ENCODE measurements at regions not wholly inside any gene's neighbourhood (a gene's known extent, or its start where the extent isn't known, plus 50 kb on each side); places are given as distances from the start of the nearest gene placed in this dataset.

GRCh38 chr13:73394066-73394465 lies 335.3 kb downstream of the KLF5 start:
- no peak for TF ChIP-seq CTCF (IDR thresholded peaks at IDR 0.05; ENCODE audit: poor library complexity)
- TF ChIP-seq EZH2 (IDR thresholded peaks at IDR 0.05; ENCODE audit: borderline replicate concordance), result no peak
- TF ChIP-seq EZH2phosphoT487 (IDR thresholded peaks at IDR 0.05; ENCODE audit: low read depth, severe bottlenecking, unreplicated experiment), result no peak

Measured in hepatocyte (in vitro differentiated cells).